Endothelial cell of hepatic sinusoid (primary cell): ENCODE measurements at regions not wholly inside any gene's neighbourhood (a gene's known extent, or its start where the extent isn't known, plus 50 kb on each side); places are given as distances from the start of the nearest gene placed in this dataset.
"Not testable (repeated sequence)": the region's sequence is repeated elsewhere in the genome, so short reads cannot be mapped to it uniquely, and the experiment has no call there.

Experiments
- in situ Hi-C: cut with HindIII; loops from 2 replicates; pipeline ENCODE4 v1.10.0; 2017; ENCODE audit warnings: low sequenced_read_pairs

DNA sequence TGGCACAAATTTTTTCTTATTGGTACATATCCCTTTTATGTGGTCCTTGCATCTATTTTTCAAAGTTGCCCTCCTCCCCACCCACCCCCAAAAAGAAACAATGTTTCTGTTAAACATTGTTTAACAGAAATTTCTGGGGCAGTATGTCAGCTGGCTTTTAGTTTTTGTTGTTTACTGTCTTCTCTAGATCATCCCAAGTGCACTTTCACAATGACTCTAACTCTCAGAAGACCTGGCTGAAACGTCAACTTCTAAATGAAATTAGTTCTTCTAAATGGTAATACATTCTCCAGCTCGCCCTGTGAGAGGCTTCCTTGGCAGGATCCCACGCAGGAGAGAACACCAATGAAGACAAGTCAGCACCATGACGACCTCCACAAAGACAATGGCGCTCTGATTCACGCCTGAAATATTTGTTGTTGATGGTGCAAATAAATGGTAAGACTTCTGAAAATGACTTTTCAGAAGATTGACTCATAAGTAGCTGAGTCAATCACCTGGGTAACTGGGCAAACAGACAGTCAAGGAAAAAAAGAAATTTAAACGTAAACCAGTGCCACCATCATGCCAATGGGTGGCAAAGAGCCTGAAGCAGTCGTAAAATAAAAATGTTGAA, 293.7 kb downstream of the FZD1 start:
- in situ Hi-C loops = no loop called here

DNA sequence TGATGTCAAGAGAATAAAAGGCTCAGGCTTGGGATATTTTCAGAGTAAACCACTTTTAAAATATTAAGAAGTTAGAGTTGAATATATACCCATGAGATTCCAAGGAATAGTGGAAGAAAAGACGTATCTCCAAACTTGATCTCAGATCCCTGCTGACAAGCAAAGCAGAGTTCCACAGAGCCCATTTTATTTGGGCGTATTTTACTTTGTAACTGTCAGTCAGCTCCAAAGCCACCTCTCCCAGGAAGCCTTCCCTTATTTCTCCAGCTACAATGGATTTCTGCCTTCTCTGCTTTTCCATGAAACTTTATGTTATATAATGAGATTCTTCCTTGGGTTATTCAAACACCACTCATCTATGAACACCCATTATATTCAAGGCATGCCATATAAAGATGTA, 295.7 kb downstream of the FZD1 start:
- in situ Hi-C loops = no loop called here

DNA sequence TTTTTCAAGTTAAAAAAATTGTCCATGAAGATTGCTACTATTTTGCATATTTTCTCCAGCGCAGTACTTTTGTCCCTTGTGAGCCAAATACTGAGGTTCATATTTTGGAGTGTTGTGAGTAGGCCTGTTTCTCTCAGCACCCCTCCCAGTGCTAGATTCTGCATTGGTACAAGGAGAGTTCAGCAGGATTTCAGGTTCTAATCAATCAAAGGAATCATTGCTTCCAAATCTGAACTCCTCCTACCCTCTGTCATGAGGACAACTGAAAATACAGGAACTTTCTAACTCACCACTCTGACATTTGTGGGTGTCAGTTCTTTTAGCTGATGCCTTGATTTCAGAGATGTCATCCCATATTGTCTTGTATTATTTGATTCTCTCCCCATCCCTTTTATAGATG, 299.9 kb downstream of the FZD1 start:
- in situ Hi-C loops = no loop called here

DNA sequence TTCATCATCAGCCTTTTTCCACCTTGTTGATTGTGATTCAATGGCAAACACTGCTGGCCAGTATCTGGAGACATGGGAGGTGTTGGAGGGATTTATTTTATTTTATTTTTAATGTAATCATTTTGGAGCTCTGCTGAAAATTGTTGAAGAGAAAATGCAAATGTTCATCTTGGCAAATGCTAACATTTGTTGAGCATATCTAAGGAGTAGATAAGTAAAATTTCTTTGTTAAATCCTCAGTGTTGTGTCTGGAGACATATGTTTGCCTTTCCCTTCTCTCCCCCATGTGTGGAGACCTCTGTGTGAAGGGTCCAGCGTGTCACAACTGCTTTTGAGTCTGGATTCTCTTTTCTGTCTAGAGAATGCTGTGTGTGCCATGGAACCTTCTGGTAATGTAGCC, 300.3 kb downstream of the FZD1 start:
- in situ Hi-C loops = no loop called here

DNA sequence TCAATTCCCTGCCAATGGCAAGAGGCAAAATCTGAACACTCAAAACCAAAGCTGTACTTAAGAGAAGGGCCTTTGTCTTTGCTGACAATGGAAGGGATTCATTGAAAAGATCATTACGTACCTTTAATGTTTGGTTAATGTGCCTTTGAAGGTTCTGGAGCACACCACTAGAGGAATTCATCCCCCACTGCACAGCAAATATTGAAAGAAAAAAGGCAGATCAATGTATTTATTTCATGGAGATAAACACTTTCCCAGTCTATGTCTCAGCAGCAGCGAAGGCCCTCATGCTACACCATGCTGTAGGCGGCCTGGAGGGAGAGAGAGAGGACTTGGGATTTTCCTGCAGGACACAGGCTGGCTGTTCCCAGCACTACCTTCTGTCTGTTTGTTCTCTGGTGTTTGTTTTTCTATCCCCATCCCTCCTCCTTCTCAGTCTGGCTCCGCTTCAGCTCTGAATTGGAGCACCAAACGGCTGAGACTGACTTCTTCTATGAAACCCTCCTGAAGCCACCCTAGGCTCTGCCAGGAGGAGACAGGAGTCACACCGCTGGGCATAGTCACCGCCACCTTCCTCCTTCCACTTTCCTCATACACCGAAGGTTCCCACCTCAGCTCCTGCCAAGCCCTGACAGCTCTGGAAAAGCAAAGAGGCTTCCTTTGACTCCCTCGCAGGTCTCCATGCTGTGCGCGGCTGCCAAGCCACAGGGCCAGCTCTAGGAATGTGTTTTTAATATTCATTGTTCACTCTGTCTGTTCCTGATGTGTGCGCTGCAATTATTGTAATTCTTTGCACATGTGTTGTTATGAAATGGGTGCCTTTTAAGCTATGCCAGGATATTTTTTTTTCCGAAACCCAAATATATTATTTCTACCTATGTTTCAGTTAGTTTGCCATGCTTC, 301.5 kb downstream of the FZD1 start:
- in situ Hi-C loops = no loop called here

DNA sequence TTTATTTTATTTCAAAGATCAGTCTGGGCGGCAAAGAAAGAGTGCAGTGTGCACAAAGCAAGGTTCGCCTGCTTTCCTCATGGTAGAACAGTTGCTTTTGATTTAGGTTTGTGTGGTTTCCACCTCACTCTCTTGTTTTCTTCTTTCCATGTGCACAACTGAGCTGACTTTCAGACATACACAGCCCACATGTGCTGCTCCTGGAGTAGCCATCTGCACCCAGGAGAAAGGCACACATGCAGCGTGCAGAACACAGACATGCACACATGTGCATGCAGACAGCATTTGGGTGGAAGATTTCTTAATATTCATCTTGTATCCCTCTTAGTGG, 302.1 kb downstream of the FZD1 start:
- in situ Hi-C loops = no loop called here

DNA sequence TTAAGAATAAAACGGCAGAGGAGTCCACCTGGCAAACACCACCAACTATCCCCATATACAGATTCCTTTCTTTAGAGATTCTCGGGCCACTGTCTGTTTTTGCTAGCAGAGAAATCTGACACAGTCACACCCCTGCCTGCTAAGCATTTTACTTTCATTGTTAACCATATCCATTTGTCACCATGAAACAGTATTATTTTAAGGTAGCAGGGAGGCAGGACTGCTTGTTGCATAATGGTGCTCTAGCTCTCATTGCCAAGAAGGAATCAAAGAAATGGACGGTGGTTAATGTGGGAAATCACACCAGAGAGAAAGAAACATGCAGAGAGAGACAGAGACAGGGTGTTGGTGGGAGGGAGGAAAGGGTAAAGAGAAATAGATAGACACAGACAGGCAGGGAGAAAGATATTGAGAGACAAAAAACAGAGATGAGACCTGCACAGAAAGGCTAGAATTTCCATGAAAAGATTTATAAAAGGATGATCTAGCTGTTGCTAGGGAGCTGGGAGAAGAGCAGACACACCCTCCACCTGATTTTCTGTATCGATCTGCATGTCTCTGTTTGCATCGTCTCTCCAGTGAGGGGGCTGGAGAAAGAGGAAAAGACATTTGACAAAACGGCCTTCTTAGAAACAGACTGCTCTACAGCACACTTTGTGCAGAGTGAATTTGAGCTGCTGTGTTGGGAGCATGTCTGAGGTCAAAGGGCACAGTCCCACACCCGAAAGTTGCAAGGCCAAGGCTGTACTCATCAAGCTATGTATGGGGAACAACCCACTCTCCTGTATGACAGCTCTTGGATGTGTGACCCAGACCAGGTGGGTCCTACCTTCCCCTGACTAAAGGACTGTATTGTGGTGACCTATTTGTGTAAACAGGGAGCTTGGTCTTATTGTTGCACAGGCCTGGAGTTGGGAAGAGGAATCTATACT, 303.1 kb downstream of the FZD1 start:
- in situ Hi-C loops = no loop called here

DNA sequence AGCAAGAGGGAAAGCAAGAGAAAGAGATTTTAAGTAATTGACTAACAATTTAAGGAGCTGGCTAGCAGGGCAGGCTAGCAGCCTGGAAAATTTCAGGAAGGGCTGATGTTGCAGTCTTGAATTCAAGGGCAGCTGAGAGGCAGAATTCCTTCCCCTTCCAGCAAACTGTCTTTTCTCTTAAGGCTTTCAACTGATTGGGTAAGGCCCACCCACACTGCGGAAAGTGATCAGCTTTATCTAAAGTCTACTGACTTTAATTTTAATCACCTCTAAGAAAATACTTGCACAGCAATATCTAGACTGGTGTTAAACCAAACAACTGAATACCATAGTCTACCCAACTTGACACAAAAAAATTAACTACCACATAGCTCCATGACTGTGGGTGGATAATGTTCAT, 303.9 kb downstream of the FZD1 start:
- in situ Hi-C loops = no loop called here

DNA sequence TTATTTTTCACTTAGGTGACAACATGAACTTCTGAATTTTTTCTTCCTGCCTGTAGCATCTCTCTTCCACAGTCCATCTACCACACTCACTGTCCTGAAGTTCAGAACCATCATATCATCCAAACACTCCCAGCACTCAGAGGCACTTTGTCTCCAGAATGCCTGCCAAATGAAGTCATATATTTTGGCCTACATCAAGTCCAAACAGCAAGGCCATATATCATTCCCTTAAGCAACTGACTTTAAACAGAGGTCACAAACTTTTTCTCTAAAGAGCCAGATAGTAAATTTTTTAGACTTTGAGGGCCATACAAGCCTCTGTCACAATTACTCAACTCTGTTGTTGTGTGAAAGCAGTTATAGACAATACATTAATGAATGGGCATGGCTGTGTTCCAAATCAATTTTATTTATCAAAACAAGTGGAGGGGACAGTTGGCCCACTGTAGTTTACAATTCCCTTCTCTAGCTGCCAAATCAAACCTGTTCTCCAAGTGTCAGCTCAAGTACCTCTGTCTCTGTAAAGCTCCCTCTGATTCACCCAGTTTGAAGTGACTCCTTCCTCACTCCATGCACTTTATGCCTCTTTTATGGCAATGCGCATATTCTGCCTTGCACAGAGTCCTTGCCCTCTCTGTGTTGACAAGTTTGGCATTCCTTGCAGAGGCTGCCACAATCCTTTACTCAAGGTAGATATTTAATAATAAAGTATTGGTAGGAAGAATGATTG, 305.7 kb downstream of the FZD1 start:
- in situ Hi-C loops = no loop called here

DNA sequence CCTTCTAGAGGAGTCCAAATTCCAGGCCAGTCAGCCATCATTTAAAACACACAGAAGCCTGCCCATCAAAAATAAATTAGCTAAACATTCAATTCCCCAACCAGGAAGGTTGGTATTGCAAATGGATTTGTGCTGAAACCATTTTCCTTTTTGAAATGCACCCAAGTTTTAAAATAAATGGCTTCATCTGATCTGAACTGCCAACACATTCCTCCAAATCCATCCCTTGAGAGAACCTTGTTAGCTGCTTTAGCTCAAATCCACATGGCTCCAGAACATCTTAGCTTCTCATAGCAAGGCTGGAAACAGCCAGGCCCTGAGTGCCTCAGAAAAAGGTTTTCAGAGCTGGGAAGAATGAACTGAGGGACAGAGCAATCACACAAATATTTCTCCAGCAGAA, 306.3 kb downstream of the FZD1 start:
- in situ Hi-C loops = no loop called here

DNA sequence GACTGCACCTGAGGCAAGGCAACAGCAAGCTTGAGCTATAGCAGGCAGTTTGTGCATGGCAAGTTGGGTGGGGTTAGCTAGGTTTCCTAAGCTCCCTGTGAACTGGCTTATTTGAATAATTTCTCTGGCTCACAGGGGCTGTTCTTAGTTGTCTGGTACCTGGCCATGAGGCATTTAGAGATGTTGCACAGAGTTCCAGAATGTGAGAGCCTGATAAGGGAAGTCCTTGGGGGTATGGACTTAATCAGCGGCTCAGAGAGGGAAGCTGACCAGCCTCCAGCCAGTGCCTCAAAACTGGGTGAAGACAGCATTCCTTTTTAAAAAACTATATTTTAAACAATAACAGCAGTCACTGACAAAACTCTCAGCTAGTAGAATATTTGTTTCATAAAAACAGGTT, 307.4 kb downstream of the FZD1 start:
- in situ Hi-C loops = no loop called here

DNA sequence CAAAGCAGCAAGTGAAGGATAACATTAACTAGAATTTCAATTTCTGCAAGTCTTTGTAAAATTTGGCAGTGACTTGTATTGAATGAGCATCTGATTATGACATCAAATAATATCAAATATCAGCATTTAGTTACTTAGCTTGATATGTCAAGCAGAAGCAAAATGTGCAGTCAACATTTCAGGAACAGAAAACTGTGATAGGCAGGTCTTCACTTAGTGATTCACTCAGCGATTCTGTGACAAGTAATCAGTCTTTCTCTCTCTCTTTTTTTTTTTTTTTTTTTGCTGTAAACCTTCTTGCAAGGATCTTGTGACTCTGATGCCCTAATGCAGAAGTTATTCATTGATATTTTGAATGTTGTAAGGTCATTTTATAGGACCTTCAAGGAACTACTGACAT, 307.1 kb downstream of the MTERF1 start:
- in situ Hi-C loops = no loop called here

DNA sequence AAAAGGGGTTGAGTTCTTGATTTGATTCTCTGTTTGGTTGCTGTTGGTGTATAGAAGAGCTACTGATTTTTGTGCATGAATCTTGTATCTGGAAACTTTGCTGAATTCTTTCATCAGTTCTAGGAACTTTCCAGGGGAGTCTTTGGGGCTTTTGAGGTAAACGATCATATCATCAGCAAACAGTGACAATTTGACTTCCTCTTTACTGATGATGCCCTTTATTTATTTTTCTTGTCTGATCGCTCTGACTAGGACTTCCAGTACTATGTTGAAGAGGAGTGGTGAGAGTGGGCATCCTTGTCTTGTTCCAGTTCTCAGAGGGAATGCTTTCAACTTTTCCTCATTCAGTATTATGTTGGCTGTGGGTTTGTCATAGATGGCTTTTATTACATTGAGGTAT, 304.0 kb downstream of the MTERF1 start:
- in situ Hi-C loops = not testable (repeated sequence)

DNA sequence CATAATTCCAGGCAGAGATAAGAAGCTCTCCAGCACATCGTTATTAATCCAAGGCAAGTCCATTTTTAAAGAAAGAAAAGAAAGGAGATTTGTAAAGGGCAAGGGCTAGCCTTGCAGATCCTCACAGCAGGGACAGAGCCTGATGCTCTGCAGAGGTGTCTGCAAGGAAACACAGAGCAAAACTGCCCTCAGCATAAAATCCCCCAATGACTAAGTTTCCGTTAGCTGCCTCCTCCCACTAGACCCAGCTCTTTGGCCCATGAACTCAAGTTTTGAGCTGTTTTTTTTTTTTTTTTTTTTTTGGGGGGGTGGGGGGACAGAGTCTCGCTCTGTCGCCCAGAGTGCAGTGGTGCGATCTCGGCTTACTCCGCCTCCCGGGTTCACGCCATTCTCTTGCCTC, 300.7 kb downstream of the MTERF1 start:
- in situ Hi-C loops = no loop called here

DNA sequence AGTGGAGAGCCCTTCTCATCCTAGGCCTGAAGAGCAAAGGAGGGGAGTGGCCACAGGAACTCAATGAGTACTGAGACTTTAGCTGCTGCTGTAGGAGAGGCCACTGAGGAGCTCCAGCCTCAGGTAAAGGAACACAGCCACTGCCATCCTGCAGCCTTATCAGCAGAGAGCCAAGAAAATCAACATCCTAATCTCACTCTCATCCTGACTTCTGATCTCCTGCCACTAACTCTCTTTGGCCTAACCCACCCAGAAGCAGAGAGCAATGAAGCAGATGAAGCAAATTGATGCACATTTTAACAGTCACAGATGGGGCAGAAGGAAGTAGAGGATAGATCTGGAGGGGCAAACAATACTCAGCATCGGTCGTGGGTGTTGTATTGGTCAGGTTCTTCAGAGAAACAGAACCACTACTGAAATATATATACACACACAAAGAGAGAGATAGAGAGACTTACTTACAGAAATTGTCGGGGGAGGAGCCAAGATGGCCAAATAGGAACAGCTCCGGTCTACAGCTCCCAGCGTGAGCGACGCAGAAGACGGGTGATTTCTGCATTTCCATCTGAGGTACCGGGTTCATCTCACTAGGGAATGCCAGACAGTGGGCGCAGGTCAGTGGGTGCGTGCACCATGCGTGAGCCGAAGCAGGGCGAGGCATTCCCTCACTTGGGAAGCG, 297.6 kb downstream of the MTERF1 start:
- in situ Hi-C loops = no loop called here

DNA sequence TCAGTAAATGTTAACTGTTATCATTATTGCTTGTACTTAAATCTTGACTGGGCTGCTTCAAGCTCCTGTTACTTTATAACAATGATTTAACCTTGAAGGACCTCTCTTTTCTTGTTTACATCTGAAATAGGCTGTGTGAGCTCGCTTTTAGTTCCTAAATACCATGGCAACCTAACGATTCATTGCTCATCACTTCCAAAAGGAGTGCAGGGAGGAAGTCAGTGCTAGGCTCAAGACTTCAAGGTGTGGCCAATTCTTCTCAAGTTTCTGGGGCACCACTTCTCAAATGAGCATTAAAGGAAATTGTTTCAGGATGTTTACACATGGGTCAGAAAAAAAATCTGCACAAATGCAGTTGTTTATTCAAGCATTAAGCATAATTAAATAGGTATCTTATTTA, 284.2 kb downstream of the MTERF1 start:
- in situ Hi-C loops = no loop called here

DNA sequence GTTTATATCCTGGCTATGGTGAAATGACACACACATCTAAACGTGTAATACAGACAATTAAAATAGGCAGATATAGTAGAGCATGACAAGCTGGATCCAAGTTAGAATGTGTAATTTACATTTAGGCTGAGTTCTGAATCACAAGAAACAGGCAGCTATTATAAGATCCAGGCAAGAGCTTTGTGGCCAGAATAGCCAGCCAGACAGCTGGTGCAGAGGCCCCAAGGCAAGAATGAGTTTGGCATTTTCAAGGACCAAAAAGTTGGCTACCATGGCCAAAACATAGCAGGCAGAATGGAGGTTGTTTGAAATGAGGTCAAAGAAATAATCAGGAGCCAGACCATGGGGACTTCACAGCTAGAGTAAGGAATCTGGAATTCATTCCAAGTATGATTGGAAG, 281.7 kb downstream of the MTERF1 start:
- in situ Hi-C loops = no loop called here

DNA sequence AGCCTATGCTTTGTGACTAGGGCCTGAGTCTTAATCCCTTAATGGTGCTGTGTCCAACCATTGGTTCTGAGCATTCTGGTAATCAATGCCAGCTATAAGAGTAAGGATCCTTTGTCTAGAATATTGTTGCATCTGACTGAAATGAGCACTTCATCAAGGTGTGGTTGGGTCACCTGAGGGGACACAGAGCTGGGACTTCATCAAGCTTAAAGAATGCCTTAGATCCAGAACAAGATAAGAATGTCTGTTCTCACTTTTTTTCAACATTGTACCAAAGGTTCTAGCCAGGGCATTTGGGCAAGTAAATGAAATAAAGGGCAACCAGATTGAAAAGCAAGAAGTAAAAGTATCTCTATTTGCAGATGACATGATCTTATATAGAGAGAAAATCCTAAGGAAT, 280.4 kb downstream of the MTERF1 start:
- in situ Hi-C loops = no loop called here

DNA sequence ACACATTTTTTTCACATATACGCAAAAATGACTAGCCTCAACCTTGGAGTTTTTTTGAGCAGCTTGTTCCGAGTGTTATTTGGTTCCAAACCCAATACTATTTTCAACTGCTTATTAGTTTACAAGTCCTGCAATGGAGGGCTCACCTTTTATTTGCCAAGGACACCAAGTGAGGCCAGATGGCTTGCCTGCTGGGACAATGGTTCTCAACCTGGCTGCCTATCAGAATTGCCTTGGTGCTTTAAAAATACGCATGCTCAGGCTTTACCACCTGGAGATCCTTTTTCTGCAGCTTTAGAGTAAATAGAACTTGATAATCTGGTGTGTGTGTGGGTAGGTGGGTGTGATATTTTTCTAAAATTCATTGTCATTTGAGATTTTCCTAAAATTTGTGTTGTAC, 276.8 kb downstream of the MTERF1 start:
- in situ Hi-C loops = no loop called here

DNA sequence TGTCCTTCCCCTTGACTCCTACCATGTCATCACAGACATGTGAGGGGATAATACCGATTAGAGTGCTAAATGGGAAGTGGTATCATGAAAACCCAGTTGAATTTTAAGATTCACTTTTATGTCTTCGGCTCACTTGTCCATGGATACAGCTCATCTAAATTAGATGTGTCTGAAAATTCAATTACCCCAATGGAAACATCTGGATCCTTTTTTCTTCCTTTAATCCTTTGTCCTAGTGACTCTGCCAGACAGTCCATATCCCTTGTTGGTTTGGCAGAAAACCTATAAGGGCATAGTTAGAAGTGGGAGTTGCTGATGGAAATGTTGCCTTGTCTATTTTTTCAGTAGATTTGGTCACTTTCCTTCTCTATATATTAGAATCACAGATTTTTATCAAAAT, 271.9 kb downstream of the MTERF1 start:
- in situ Hi-C loops = loop anchor here (5.0 kb wide), 1 partner anchor 39 kb away; no protein-coding TSS in a partner anchor
